Chondrocyte (in vitro differentiated cells): ENCODE measurements at regions not wholly inside any gene's neighbourhood (a gene's known extent, or its start where the extent isn't known, plus 50 kb on each side); places are given as distances from the start of the nearest gene placed in this dataset.

Experiments
- DNase-seq: peaks from one replicate; pipeline ENCODE4 v3.0.0; 2021; ENCODE audit warnings: mixed read lengths, low spot score
- H3K27ac Mint-ChIP-seq: one replicate; pipeline ENCODE4 v1.8.0; 2021; ENCODE audit warnings: mild to moderate bottlenecking, moderate library complexity, mixed read lengths; ENCODE audit not compliant: unreplicated experiment
- H3K27me3 Mint-ChIP-seq: 2 replicates; pipeline ENCODE4 v1.8.0; 2021; ENCODE audit warnings: low read depth, mixed read lengths
- H3K36me3 Mint-ChIP-seq: 2 replicates; pipeline ENCODE4 v1.8.0; 2021; ENCODE audit warnings: low read depth, mixed read lengths
- H3K4me1 Mint-ChIP-seq: 2 replicates; pipeline ENCODE4 v1.8.0; 2021; ENCODE audit warnings: low read depth, mild to moderate bottlenecking, mixed read lengths
- H3K4me3 Mint-ChIP-seq: one replicate; pipeline ENCODE4 v1.8.0; 2021; ENCODE audit warnings: mild to moderate bottlenecking, moderate library complexity, mixed read lengths; ENCODE audit not compliant: unreplicated experiment
- H3K9me3 Mint-ChIP-seq: 2 replicates; pipeline ENCODE4 v1.8.0; 2021; ENCODE audit warnings: low read depth, mixed read lengths
- TF ChIP-seq, protein P1 (sequence below): fragments of 200-600 bp; sonication (generic); IDR thresholded peaks from 2 replicates; pipeline ENCODE4 v1.5.0; 2021; ENCODE audit warnings: antibody characterized with exemption, mild to moderate bottlenecking, moderate library complexity

DNA sequence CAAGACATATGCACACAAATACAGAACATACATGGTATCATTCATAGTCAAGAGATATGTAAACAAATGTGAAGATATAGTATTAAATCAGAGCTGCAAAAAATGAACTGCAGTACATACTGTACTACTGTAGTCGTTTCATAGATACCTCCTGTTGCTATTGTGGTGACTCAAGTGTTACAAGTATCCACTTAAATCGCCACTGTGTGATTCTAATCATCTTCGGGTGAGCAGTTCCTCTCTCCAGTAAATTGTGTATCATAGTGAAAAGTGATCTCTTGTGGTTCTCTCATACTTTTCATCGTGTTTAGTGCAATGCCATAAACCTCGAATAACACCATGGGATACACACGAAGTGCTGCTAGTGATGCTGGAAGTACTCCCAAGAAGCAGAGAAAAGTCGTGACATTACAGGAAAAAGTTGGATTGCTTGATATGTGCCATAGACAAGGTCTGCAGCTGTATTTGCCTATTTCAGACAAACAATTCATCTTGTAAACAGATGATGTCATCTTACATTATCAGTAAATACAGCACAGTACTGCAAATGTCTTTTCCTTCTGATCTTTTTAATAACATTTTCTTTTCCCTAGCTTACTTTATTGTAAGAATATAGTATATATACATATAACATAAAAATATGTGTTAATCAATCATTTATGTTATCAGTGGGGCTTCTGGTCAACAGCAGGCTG lies 222.2 kb downstream of the BCL11A start:
- no peak overlapping the region for H3K27ac Mint-ChIP-seq
- H3K36me3 Mint-ChIP-seq: peaks cover 2% of the 10 kb centered on the region
- H3K4me3 Mint-ChIP-seq: no peak overlapping the region
- no peaks in the 10 kb centered on the region for H3K4me1 Mint-ChIP-seq
- TF ChIP-seq, protein P1, sequence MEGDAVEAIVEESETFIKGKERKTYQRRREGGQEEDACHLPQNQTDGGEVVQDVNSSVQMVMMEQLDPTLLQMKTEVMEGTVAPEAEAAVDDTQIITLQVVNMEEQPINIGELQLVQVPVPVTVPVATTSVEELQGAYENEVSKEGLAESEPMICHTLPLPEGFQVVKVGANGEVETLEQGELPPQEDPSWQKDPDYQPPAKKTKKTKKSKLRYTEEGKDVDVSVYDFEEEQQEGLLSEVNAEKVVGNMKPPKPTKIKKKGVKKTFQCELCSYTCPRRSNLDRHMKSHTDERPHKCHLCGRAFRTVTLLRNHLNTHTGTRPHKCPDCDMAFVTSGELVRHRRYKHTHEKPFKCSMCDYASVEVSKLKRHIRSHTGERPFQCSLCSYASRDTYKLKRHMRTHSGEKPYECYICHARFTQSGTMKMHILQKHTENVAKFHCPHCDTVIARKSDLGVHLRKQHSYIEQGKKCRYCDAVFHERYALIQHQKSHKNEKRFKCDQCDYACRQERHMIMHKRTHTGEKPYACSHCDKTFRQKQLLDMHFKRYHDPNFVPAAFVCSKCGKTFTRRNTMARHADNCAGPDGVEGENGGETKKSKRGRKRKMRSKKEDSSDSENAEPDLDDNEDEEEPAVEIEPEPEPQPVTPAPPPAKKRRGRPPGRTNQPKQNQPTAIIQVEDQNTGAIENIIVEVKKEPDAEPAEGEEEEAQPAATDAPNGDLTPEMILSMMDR: no peak
- H3K27me3 Mint-ChIP-seq: peaks cover 3% of the 10 kb centered on the region
- no peak for DNase-seq
- peaks cover 3% of the 10 kb centered on the region for H3K9me3 Mint-ChIP-seq

DNA sequence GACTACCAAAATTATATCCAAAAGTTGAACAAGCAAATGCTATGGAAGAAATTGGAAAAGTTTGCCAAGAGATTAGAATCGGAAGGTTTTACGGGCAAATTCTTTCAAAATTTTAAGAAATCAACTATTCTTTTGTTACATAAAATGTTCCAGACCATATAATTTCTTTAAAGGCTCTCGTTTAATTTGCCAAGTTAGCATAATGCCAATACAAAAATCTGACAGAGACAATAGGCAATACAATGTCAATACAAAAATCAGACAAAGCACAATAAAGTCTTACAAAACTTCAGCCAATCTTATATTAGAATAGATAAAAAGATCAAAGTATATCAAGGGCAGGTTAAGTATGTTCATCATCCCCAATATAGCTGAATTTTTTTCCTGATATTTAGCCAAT lies 224.2 kb downstream of the BCL11A start:
- DNase-seq: no peak
- no peak overlapping the region for H3K27ac Mint-ChIP-seq
- H3K36me3 Mint-ChIP-seq: peaks cover 5% of the 10 kb centered on the region
- no peak overlapping the region for H3K4me3 Mint-ChIP-seq
- H3K4me1 Mint-ChIP-seq: no peaks in the 10 kb centered on the region
- TF ChIP-seq, protein P1: no peak
- H3K9me3 Mint-ChIP-seq: peaks cover 11% of the 10 kb centered on the region
- no peaks in the 10 kb centered on the region for H3K27me3 Mint-ChIP-seq

DNA sequence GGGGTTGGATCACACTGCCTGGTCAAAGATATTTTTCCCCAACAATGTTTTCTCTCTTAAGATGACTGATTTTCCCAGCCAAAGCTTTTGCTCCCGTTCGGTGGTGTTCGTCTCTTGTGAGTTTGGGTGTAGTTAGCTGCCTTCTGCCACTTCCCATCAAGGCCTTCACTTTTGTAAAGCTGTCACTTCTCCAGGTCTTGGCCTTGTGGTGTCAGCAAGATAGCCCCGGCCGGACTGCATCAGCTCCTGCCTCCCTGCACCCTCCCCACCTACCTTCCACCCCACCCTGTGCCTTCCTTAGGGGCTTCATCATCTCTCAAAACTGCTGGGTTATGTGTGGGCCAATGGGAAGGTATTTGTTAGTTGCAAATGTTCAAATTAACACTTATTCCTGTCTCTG lies 228.9 kb downstream of the BCL11A start:
- no peak for DNase-seq
- Mint-ChIP-seq H3K4me1 (peaks cover 5% of the 10 kb centered on the region), H3K27me3 (peaks cover 6% of the 10 kb centered on the region), H3K4me3 (no peak overlapping the region), H3K9me3 (peaks cover 11% of the 10 kb centered on the region), H3K36me3 (peaks cover 5% of the 10 kb centered on the region), H3K27ac (no peak overlapping the region)
- TF ChIP-seq, protein P1: no peak

DNA sequence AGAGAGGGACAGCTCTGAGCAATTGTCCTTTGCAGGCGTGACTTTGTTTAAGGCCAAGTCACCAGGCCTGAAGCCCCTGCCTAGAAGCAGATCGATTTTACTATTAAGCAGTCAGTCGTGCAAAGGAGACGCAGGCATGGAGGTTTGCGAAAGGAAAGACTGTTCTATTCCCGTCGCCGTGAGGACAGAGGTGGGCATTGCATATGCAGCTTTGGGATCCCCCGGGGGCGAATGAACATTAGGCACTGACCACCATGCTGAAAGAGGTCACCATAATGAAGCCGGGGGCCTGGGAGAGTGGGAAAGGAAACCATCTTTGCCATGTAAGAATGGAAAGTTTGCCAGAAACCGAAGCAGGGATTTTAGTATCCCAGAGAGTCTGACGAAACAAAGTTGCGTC lies 231.6 kb downstream of the BCL11A start:
- H3K36me3 Mint-ChIP-seq: peaks cover 5% of the 10 kb centered on the region
- TF ChIP-seq, protein P1: no peak
- H3K4me1 Mint-ChIP-seq: peaks cover 5% of the 10 kb centered on the region
- no peak overlapping the region for H3K4me3 Mint-ChIP-seq
- H3K27me3 Mint-ChIP-seq: peaks cover 26% of the 10 kb centered on the region
- H3K9me3 Mint-ChIP-seq: peaks cover 11% of the 10 kb centered on the region
- no peak overlapping the region for H3K27ac Mint-ChIP-seq
- DNase-seq: no peak

DNA sequence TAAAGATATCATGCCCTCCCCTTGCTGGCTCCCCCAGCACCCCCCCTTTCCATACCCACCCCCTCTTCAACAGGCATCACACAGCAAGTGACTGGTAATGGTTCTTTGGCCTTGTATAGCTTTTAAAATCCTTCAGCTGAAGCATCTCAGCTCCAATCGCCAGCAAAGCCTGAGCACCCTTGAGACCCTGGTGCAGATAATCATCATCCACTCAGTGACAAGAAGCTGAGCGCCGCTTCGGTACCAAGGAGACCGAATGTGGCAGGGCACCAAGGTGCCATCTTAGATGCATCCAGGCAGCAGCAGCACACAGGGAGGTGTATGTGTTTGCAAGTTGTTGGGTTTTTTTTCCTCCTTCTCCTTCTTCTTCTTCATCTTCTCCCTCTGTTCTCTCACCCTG lies 232.7 kb downstream of the BCL11A start:
- Mint-ChIP-seq H3K9me3 (peaks cover 4% of the 10 kb centered on the region), H3K27ac (no peak overlapping the region)

More for the DNA sequence above, 232.7 kb downstream of the BCL11A start:
- Mint-ChIP-seq H3K36me3 (peaks cover 2% of the 10 kb centered on the region), H3K27me3 (peaks cover 28% of the 10 kb centered on the region), H3K4me1 (peaks cover 5% of the 10 kb centered on the region), H3K4me3 (no peak overlapping the region)
- TF ChIP-seq, protein P1: no peak
- DNase-seq: no peak
